ENCODE measurements at regions not wholly inside any gene's neighbourhood (a gene's known extent, or its start where the extent isn't known, plus 50 kb on each side); places are given as distances from the start of the nearest gene placed in this dataset.

DNA sequence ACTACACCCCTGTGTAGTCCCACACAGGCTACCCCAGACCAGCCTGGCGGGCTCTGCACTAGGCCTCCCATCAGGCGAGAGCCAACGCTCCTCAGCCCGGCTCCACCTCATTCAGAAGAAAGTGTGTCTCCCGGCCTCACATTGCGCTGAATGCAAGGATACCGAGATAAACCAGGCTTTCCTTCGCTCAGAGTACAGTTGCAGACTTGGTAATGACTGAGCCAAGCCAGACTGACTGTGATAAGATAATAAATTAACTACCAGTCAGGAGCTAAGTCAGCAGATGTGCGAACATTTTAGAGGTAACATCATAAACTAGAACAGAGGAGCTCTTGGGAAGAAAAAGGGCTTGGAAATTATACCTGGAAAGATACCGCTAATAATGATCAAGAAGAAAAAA, 397.6 kb downstream of the TRIML1 start:
- DNase-seq (ENCODE audit: low spot score): peak; percentile 38

GRCh38 chr4:188550296-188550695, 411.1 kb downstream of the TRIML1 start:
- no peak for DNase-seq (ENCODE audit: low spot score)

DNA sequence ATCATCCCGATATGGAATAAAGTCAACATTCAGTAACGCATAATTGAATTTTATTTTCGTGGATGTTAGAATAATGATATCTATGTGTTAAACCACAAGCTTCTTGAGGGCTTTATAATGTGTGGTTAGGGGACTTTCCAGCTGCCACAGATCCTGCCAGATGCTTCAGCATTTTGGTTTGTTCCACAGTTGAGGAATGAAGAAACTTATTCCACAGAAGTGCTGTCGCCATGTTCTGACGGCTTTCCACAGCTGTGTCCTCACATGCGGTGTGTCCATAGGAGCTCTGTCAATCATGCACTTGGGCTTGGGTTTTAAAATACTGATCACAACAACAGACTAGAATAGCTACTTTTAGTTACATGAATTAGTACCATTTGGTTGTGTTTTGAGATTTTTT, 411.9 kb downstream of the TRIML1 start:
- no peak for DNase-seq (ENCODE audit: low spot score)

GRCh38 chr4:188552741-188553275, 413.6 kb downstream of the TRIML1 start:
- no peak for DNase-seq (ENCODE audit: low spot score)

DNA sequence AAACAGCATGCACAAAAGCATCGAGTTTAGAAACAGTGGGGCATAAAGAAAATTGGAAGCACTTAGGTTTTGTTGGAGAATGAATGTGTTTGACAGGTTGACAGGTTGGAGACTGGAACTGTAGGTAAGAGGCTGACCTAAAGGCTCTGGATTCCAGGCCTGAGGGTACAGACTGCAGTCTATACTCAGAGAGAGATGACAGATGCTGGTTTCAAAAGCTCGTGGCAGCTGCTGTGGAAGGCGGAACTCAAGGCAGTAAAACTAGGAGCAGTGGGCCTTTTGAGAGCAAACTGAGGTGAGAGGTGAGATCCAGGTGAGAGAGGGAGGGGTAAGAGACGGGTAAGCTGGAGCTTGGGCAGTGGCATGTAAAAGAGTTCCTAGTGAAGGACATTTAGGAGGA, 415.2 kb downstream of the TRIML1 start:
- DNase-seq (ENCODE audit: low spot score): no peak

DNA sequence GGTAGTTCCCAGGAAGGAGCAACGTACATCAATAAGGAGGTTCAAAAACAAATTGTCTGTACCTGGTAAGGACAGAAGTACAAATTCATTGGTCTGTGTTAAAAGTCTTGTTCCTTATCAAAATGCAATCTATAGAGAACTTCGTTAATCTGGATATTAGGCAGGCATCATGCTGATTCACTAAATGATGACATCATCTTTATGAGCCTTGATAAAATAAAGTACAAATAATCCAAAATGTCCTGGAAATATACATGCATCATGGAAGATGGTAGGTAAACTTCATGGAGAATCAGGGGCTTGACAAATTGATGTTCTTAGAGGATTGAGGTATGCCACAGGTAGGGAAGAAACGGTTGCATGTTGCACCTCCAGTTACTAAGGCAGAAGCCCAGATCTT, 433.9 kb downstream of the TRIML1 start:
- no peak for DNase-seq (ENCODE audit: low spot score)

DNA sequence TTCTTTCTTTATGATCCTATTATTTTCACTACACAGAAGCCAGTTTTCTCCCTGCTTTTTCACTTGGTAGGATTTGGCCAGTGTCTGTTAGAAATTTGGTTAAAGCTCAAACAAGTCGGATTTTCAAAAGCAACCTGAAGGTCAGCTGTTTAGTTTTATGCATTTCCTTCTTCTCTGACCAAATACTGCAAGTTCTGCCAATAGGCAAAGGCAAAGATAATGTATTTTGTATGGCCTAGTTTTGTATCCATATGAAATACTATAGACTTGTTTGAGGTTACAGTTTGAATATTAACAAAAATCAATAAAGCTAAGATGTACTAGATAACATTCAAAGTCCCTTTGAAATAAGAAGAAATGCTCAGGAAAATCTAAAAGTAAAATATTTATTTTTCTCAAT, 439.4 kb downstream of the TRIML1 start:
- DNase-seq (ENCODE audit: low spot score): no peak

- no peak for DNase-seq (ENCODE audit: low spot score)
Measured at GRCh38 chr4:188596021-188596420, 456.8 kb downstream of the TRIML1 start.

- no peak for DNase-seq (ENCODE audit: low spot score)
Measured at GRCh38 chr4:188603646-188604045, 464.4 kb downstream of the TRIML1 start.

DNA sequence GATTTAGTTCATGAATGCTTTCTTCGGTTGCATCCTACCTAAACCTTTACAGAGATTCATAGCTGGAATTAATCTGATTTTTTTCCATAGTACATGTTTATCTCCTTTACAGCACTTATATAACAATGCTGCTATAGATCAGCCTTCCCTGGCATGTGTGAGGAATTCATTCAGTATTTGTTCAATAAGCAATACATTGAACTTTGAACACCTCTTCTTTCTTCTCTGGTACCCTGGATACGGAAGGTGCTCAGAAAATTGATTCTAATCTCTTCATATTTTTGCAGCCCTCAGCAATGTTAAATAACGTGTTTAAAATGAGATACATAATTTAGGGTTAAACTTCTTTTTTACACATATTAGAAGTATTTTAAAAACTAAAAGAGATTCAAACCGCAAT, 467.4 kb downstream of the TRIML1 start:
- DNase-seq (ENCODE audit: low spot score): no peak

DNA sequence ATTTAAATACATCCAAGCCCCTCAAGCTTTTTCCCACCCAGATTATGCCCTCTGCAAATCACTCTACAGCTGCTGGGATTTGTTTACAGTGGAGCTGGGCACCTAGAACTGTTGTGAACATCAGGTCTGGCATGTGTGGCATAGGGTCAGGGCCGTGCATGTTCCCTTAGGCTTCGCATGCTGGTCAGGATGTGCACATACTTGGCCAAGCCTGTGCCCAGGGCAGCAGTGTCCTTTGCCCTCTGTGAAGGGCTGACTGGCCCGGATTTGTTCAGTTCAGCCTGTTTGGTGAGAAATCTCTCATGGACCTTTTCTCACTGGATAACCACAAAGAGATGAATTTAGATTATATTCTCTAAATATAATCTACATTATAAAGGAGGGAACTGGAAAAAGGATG, 471.9 kb downstream of the TRIML1 start:
- no peak for DNase-seq (ENCODE audit: low spot score)

DNA sequence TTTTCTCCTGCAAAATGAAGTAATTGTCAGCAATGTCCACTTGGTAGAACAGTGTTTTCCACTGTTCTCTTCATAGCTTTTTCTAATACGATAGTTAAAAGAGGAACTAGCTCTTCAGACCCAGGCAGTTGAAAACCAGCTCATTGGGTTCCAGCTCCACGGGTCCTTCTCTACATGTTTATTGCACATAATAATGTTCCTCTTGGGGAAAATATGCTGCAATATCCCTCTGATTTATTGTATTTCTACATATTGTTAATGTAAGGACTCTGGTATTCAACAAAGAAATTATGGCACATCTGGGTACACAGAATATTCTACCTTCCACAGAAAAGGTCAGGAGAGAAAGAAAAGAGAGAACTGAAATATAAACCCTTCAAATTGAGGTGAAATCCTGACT, 473.4 kb downstream of the TRIML1 start:
- no peak for DNase-seq (ENCODE audit: low spot score)

DNA sequence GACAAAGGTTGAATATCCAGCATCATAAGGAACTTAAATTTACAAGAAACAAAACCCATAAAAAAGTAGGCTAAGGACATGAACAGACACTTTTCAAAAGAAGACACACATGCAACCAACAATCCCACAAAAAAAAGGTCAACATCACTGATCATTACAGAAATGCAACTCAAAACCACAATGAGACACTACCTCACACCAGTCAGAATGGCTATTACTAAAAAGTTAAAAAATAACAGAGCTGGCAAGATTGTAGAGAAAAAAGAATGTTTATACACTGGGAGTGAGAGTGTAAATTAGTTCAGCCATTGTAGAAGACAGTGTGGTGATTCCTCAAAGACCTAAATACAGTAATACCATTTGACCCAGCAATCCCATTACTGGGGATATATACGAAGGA, 474.7 kb downstream of the TRIML1 start:
- DNase-seq (ENCODE audit: low spot score): no peak

- no peak for DNase-seq (ENCODE audit: low spot score)
Measured at GRCh38 chr4:188619456-188620149, 480.4 kb downstream of the TRIML1 start.

- no peak for DNase-seq (ENCODE audit: low spot score)
Measured at GRCh38 chr4:188620608-188621007, 481.4 kb downstream of the TRIML1 start.

DNA sequence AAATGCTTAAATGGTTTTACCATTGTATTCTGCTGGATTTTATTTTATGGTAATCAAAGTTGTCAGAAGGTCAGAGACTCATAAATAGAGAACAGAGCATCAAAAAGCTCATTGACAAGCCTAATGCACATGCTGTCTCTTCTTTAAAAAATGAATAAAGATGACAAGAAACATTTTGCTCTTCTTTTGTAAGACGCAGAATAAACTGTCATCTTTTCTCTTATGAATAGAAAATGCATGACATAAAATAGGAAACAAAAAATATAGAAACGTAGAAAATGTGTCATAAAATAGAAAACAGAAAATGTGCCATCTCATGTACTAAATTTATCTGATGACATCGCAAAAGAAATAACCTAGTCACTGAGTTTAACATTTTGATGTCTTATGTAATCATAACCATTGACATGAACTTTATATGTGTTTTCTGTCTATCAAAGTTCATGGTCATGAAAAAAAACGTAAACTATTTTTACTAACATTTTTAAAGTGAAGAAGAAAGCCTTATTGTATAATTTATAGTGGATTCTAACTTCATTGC, 484.1 kb downstream of the TRIML1 start:
- DNase-seq (ENCODE audit: low spot score): no peak

DNA sequence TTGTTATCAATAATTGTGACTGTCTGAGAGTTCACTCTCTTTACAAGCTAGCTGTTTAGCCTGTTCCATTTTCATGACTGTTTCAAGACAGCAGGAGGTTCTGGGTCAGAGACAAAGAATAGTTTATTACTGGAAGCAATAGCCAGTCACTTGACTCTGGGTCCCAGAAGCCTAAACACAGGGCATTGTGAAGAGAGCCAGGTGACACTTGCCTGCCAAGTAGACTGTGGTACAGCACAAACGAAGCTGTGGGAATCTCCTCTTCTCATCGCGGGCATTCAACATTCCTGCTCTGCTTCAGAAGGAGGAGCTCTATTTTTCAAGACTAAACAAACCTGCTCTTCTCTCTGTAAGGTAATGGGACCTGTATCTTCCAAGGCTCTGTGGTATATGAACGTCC, 485.1 kb downstream of the TRIML1 start:
- DNase-seq (ENCODE audit: low spot score): no peak

- no peak for DNase-seq (ENCODE audit: low spot score)
Measured at GRCh38 chr4:188627892-188628291, 488.7 kb downstream of the TRIML1 start.

DNA sequence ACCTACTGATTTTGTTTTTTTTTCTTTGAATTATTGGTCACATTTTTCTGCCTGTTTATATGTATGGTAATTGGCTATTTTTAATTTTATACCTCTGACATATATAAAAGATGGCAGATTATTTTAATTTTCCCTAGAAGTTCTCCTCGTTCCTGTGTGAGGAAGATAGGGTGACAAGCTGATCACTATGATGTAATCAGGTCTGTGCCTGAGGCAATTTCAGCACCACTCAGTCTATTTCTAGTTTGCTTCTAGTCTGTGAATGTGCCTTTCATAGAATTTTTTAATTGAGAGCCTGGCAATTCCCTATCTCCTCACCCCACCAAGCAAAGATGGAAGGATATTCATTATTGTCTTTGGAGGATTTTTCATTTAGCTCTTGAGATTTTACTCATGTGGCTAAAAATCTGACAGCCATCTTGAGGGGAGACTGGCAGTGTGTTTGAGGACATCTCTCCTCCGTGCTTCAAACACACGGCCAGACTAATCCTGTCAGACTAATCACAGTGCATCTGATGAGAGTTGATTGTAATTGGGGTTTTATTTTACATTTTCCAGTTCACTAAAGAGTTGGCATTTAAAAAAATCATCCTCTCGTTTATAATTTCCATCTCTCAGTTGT, 500.3 kb downstream of the TRIML1 start:
- no peak for DNase-seq (ENCODE audit: low spot score)

DNA sequence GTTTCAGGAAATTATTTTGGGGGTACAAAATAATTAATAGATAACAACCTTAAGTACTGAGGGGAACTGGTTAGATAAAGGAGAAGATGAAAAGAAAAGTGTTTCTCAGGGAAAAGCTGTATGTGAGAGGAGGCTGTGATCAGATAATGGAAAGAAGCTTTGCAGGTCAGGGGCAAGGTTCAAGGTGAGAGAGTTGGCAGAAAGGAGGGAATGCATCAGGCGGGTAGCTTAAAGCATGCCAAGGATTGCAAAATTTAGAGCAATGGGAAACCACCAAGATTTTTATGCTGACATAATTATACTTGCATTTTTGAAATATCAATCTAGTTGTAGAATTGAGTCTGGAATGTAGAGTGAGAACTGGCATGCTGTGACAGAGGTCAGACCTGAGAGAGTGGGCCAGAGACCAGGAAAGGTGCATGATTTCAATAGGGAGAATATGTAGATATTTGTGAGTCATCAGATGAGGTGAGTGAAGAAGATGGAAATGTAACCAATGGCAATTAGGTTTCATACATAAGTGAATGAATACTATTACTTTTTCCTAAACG, 508.7 kb downstream of the TRIML1 start:
- no peak for DNase-seq (ENCODE audit: low spot score)

DNA sequence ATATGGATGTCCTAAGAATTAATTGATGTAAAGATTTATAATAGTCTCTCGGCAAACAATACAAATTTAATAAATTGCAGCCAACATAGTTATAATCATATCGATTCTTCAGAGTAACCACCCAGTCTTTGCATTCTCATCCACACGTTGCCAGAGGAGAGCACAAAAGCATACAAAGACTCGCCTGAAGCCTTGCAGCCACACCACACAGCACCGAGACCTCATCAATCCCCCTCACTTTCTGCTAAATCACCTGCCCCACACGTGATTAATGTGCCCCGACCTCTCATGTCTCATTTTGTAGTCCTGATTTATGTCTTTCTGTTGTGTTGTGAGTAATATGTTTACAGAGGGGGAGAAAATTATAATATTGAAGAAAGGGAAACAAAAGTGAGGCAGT, 510.4 kb downstream of the TRIML1 start:
- DNase-seq (ENCODE audit: low spot score): no peak

- no peak for DNase-seq (ENCODE audit: low spot score)
Measured at GRCh38 chr4:188650516-188650915, 511.3 kb downstream of the TRIML1 start.

- DNase-seq (ENCODE audit: low spot score): no peak
Measured at GRCh38 chr4:188657365-188657764, 518.1 kb downstream of the TRIML1 start.
